ENCODE measurements at regions not wholly inside any gene's neighbourhood (a gene's known extent, or its start where the extent isn't known, plus 50 kb on each side); places are given as distances from the start of the nearest gene placed in this dataset.
A peak's percentile ranks its signal among the peaks of the same experiment; 100 is the strongest.
"Not testable (repeated sequence)": the region's sequence is repeated elsewhere in the genome, so short reads cannot be mapped to it uniquely, and the experiment has no call there.

DNA sequence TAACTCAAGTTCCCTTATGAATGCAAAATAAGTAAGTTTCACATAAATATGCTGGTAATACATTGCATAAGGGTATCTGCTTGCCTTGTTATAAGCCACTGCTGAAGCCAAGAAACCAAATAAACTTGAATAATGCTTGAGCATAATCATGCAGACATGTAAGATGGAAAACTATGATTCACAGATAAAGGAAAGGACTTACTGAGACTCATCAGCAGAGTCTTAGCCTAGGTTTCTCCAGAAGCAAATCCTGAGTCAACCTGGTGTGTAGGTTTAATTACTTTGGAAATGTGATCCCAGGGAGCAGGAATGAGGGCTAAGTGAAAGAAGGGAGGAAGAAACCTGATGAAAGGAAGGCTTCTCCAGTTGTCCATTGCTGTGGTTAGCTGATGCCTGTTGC, 107.7 kb upstream of the BTG1 start:
- peak; percentile 16 for DNase-seq

DNA sequence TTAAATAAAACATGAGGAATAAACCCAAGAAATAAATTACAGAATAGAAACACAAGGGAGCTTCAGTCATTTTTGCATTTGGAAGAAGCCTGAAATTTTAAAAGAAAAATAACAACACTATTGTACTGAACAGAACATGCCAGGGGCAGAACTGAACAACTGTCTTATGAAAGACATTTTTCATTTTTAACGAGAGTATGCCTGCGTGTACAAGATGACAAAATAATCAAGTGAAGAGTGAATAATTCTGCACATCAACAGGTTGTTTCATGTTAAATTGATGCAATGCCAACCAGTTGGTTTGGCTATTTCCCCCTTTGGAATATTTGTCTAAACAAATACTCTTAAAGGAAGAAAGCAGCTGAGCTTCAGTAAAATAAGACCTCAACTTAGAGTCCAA, 103.3 kb upstream of the BTG1 start:
- no peak for DNase-seq

DNA sequence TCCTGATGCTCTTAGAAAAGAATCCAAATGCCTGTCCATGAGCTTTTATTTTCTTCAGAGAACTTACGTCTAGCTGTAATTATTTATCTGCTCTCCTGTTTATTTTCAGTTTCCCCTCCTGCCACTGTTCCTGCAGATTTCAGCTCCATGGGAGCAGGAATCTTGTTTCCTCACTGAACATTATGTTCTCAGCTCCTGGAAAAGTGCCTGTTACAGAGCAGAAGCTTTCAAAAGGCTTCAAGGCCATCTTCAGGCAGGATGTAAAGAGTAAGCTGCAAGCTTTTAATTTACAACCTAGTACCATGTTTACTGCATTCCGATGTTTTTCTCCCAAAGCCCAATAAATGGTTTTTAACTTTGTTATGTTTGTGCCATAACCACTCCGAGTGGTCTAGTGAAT, 98.4 kb upstream of the BTG1 start:
- DNase-seq: peak; percentile 39

DNA sequence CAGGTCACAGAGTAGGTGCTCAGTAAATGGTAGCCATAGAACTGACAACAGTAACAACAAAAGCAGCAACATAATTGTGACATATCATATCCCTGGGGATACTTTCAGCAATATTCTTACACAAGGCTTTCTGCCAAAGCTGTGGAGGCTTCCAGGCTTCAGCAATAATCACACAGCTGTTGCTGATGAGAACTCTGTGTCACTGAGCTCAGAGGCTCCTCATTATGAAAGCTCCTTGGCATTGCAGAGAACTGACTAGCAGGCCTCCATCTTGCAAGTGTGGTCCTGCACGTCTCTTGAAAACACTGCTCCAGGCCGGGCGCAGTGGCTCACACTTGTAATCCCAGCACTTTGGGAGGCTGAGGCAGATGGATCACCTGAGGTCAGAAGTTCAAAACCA, 97.3 kb upstream of the BTG1 start:
- peak; percentile 53 for DNase-seq

DNA sequence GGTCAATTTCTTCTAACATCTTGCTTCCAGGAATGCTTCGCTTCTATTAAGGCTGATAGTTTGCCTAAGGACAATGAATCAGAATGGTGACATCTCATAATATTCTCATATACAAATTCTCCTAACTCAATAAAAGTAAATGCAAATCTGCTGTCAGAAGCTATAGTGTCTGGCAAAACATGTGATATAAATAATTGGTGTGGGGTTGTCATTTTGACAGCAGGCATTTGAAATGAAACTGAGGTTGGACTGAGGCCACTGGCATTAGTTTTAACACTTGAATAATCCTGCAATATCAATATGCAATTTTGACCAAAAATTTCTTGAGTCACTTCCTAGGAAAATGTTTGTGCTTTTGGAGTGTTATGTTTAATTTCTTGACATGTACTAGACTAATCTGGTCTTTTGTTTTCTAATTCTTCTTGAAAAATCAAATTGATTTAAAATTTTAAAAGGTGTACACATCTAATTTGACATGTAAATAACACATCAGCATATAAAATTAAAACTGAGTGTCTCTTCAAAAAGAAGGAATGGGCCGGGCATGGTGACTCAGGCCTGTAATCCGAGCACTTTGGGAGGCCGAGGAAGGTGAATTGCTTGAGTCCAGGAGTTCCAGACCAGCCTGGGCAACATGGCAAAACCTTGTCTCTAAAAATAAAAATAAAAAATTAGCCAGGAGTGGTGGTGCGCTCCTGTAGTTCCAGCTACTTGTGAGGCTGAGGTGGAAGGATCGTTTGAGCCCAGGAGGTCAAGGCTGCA, 92.3 kb upstream of the BTG1 start:
- no peak for DNase-seq

DNA sequence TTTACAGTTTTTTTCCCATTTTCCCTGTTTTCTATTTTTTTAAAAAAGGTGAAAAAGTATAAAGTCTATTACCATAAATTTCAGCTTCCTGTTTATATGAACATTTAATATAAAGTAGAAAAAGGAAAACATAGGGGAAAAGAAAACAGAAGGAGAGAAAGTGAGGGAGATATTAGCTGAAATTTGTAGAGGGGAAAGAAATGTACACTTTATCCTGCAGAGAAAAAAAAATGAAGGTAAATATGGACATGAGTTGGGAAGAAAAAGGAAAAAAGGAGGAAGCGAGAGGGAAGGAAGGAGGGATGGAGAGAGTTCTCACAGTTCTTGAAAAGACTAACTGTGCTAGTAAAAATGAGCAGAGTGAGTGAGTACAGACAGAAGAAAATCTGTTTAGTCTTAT, 91.6 kb upstream of the BTG1 start:
- DNase-seq: no peak

DNA sequence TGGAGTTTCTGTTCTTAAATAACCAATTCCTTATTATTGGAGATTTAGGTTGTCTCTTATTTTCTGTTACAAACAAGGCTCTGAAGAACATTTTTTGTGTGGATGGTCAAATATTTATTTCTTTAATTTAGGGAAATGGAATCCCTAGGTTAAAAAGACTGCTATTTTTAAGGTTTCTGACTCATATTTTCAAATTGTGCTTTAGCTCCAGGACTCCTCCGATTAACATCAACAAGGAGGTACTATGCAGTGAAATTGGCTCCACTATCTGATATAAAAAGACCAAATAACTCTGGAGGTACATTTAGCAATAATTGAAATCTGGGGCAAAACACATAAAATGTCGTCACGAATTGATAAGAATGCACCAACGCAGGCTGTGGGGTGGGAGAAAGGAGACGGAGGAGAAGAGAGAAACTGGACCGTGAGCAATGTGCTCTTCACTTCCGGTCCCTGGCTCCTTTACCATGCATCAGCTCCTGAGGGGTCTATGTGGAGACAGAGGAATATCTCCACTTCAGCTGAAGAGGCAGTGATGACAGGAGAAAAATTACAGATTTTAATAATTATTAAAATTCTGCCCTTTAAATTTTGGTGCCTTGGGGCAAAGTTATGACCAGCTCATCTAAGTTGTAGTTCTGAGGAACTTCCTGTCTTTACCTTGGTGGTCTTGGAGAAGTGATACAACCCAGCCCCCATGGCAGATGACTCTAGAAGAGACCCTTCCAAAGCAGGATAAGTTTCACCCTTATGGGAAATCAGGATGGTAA, 90.2 kb upstream of the BTG1 start:
- DNase-seq: no peak

DNA sequence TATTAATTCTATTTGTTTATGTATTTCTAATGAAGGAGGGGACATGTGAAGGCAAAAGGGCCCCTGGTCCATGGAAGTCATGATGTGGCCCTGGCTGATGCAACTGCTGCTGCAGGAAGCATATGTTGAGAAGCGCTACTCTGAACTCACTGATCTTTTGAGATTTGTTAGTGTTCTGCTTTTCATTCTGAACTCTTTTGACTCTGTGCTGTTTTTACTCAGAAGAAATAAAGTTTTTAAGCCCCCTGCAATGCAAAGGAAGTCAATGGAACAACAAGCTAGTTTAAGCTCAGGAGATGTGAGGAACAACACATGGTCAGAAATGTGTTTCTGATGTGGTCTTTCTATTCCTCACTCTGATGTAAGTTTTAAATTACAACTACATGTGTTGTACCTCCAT, 88.9 kb upstream of the BTG1 start:
- DNase-seq: no peak

DNA sequence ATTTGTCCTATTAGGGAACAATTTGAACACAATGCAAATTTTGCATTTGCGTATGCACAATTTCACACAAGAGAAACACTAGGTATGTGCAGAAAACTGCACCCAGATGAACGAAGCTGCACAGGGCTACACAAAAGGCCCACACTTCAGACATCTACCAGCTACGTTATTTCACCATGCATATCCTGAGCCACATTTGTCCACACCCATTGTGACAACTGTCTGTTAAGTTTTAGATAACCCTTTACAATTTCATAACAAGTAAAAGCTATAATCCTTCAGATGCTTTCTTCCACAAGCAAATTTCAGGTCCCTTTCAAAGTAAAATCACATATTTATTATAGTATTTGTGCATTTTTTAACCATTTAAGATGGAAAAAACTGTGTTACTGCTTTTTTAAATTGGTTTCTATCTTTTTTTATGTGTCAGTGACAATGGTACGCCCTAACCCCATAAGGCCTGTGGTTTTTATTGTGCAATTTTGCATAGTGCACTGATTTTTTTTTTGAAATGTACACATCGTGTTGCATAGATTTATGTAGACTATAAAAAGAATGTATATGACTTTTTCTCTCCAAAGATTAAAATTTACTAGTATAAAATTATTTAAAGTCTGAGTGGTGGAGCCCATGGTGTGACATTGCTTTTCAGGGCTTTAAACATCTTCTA, 87.8 kb upstream of the BTG1 start:
- peak; percentile 41 for DNase-seq

DNA sequence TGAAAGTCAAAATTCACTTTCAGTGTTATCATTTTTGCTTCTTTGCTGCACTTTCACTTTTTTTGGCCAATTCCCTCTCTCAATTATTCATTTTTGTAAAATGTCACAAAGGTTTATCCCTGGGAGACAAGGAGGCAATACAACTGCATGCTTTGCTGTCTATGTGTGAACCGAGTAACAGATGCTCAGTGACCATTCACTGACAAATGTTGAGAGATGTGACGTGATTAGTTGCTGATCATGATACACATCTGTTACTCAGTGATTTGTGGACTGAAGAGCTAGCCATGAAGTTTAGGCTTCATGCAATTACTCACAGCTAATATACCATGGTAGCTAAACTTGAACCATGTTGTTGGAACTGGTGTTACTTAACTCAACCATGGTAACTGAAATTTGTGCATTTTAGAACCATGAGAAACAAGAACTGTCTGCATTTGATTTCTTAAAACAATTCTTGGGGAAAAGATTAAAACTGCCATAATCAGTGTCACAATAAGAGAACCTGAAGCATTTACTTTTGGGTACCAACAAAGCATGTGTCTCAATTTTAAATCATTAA, 86.8 kb upstream of the BTG1 start:
- not testable (repeated sequence) for DNase-seq

DNA sequence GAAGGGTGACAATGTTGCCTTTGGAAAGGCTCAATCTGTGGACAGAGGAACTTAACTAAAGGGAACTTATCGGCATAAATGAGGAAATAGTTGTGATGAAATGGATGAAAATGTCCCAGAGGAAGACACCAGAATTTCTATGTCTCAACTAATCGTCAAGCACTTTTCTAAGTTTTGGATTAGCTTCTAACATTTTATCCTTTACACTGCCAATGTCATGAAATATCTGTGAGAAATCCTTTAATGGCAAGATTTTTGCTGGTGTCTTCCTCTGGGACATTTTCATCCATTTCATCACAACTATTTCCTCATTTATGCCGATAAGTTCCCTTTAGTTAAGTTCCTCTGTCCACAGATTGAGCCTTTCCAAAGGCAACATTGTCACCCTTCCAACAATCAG, 86.3 kb upstream of the BTG1 start:
- DNase-seq: not testable (repeated sequence)

DNA sequence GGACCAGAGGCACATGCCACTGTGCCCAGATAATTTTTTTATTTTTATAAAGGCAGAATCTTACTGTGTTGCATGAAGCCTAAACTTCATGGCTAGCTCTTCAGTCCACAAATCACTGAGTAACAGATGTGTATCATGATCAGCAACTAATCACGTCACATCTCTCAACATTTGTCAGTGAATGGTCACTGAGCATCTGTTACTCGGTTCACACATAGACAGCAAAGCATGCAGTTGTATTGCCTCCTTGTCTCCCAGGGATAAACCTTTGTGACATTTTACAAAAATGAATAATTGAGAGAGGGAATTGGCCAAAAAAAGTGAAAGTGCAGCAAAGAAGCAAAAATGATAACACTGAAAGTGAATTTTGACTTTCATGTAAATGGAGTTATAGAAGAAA, 85.9 kb upstream of the BTG1 start:
- DNase-seq: not testable (repeated sequence)

DNA sequence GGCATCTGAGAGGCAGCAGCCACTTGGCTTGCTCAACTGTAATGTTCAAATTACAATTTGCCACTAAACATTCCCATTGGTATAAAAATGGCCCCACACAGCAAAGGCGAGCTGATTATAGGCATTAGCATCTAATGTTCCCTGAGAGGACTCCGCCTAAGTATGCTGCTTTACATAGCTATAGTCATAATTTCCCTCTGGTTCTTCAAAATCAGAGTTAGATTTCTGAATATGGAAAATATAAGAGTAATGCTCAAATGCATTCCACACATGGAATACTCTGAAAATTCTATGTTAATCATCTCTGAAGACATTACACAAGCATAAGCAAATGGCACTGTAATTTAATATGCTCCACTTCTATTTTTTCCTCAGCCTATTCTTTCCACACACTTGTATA, 83.7 kb upstream of the BTG1 start:
- DNase-seq: no peak

DNA sequence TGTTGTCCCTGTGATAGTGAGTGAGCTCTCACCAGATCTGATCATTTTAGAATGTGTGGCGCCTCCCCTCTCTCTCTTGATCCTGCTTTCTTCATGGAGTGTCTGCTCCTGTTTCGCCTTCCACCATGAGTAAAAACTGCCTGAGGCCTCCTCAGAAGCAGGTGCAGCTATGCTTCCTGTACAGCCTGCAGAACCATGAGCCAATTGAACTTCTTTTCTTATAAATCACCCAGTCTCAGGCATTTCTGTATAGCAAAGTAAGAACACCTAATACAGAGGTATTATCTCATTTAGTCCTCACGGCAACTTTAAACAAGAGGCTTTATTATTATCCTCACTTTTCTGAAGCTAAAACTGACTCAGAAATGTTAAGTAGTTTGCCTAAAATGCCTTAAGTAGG, 81.3 kb upstream of the BTG1 start:
- no peak for DNase-seq

DNA sequence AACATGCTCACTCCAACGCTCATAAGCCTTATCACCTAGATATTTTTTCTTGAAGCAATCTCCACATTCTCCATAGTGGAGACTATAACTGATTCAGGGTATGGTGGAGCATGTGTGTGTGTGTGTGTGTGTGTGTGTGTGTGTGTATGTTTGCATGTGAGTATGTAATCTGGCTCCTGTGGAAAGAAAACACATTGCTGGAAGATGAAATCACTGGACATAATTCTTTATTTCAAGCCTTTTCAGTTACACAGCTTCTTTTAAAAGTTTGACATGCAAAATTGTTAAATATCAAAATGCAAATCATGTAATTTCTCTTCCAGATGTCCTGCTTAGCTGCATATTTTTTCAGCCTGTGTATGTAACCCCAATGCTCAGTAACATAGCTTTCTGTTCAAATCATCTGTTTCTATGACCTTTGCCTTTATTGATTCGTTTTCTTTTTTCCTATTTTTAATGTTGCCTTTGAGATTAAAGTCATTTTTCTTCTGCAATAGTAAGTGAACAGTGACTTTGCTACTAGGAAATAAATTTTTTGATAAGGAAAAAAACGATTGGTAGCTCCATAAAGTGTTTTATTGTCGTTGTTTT, 80.5 kb upstream of the BTG1 start:
- peak; percentile 59 for DNase-seq

DNA sequence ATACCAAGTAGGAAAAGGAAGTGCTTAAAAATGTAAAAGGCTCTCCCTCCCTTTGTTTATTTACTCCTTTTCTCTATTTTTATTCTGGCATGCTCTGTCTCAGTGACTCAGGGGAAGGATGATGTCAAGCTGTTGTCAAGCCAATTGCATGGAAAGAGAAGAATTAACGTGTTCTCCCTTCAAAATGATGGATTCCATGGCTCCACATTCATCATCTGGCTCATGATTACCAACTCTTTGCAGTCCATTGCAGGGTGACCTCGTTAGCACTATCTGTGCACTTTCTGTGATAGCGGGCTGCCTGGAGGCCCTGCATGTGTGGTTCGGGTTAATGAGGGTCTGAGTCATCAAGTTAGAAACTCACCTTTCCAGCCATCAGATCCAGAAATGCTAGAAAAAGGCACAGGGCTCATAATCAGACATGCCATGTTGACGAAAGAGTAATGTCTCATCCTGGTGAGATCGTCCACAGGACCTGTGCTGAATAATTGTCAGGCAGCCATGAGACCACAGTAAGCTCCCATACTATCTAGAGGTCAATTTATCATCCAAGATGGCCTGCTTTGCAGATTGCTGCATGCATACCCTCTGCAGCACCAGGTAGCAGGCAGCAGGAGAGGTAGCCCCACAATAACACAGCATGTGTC, 79.2 kb upstream of the BTG1 start:
- DNase-seq: peak; percentile 55

DNA sequence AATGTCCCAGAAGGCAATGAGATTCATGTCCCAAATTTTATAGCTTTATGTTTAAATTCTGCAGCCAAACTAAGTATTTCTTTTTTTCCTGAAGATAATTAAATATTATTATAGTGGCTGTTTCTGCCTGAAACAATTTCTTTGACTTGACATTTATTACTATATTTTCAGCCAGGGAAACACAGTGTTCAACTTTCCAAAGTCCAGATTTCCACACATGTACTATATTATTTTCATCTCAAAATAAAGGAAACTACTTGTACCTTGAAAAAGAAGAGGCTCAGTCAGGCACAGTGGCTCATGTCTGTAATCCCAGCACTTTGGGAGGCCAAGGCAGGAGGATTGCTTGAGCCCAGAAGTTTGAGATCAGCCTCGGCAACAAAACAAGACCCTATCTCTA, 77.8 kb upstream of the BTG1 start:
- DNase-seq: no peak

DNA sequence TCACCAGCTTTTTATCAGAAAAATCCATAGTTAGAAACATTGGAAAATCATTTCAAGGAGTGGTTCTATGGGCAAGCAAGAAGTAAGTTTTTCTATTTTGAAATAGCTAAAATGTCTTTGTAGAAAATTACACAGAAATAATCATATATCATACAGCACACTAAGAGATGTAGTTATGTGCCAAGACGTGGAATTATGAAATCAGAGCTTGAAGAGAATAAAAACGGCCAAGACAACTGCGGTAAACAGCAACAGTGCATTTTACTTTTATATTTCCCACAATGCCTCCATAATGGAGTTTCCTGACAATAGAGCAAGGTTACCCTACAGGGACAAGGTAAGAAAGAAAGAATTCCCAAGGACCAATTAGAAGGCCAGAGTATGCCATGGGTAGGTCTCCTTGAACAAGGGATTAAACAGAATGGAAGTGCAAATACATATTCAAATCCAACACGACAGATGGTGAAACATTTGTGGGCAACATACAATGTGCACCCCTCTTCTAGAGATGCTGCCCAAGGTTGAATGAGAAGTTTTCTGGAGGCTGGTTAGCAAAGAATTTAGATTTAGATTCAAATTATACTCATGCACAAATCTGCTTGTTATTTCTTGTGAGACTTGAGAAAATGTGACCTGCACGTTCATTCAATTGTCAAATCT, 76.1 kb upstream of the BTG1 start:
- no peak for DNase-seq

DNA sequence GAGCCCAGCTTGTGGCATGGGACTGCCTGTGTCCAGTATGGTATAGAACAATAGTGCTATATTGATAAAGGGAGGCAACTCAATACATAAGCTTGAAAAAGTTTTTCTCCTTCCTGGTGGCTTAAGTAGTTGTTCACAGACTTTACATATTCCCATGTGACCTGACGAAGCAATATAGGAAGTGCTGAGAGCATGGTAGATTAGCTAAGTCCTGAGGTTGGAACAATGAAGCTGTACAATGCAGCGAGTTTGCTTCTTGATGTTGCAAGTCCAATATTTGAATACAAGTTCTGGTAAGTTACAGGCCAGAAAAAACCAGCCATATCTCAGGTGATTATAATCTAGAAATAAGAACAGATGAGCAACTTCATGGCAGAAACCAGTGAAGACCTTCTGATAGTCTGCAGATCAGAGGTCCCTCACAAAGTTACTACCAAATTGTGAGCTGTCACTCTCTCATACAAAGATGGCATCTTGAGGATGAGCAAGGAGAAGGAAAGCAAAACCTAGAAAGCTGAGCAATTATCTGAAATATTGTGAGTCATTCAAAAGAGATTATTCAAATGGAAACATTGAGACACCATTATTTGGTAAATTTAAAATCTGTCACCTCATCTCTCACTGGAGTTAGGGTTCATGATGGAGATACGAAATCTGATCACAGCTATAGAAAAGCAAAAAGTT, 72.9 kb upstream of the BTG1 start:
- DNase-seq: no peak

DNA sequence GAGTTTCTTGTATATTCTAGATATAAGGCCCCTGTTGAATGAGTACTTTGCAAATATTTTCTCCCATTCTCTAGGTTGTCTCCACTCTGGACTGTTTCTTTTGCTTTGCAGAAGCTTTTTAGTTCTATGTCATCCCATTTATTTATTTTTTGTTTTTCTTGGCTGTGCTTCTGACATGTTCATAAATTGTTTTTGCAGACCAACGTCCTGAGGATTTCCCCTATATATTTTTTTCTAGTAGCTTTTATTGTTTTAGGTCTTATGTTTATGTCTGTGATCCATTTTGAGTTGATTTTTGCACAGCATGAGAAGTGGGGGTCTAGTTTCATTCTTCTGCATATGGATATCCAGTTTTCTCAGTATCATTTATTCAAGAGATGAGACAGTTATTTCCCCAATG, 70.4 kb upstream of the BTG1 start:
- DNase-seq: no peak

DNA sequence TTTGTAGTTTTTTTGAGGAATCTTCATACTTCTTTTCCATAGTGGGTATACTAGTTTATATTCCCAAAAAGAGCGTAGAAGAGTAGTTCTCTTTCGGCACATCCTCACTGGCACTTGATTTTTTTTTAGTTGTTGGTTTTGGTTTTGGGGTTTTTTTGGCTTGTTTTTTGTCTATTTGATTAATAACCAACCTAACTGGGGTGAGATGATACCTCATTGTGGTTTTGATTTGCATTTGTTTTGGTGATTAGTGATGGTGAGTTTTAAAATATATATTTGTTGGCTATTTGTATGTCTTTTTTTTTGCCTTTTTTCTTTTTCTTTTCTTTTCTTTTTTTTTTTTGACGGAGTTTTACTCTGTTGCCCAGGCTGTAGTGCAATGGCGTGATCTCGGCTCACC, 69.7 kb upstream of the BTG1 start:
- no peak for DNase-seq

DNA sequence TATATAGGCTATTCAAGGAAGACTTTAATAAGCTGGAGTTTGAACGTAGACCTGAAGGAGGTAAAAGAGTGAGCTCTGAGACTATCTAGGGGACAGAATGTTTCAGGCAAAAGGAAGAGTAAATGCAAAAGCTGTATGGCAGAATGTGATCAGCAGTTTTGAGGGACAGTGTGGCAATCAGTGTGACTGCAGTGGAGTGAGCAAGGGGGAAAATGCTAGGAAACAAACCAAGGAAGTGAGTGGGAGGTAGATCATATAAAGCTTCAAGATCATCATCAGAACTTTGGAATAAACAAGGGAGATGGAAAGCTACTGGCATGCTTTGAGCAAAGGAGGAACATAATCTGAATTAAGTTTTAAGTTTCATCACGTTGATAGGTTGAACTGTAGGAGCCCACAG, 67.5 kb upstream of the BTG1 start:
- DNase-seq: no peak

Measured in fibroblast of skin of right quadriceps (primary cell).